ENCODE measurements at regions not wholly inside any gene's neighbourhood (a gene's known extent, or its start where the extent isn't known, plus 50 kb on each side); places are given as distances from the start of the nearest gene placed in this dataset.

- intact Hi-C loops (cut with micrococcal nuclease; ENCODE audit: unreplicated experiment): no loop called here
- no TSS peak for BruUV-seq (replicated peaks)
- no peaks in the 10 kb centered on the region for H3K9me3 ChIP-seq (ENCODE audit: insufficient read depth, low read depth)
Measured at GRCh38 chr9:86491468-86492266, 137.5 kb upstream of the TUT7 start.

GRCh38 chr9:86488794-86489193 is 134.6 kb upstream of the TUT7 start:
- Histone ChIP-seq H3K27me3 (ENCODE audit: insufficient read depth, low read depth) (no peaks in the 10 kb centered on the region), H2AFZ (no peak overlapping the region), H3K9me3 (ENCODE audit: insufficient read depth, low read depth) (no peaks in the 10 kb centered on the region), H3K27ac (no peak overlapping the region), H3K9me2 (ENCODE audit: insufficient read depth) (no peaks in the 10 kb centered on the region), H3K36me3 (ENCODE audit: low read depth) (no peaks in the 10 kb centered on the region), H3K4me1 (replicated peaks; ENCODE audit: insufficient read depth) (0 out of 2 replicates have a peak, but pooled peaks cover 6% of the 10 kb centered on the region), H3K4me2 (no peak overlapping the region), H3K4me3 (no peak overlapping the region), H4K20me1 (ENCODE audit: insufficient read depth) (no peaks in the 10 kb centered on the region), H3F3A (ENCODE audit: insufficient read depth, low read depth) (no peaks in the 10 kb centered on the region), H3K79me2 (ENCODE audit: low read depth) (no peaks in the 10 kb centered on the region)
- ChIA-PET POLR2A (ENCODE audit: unreplicated experiment) (no interaction called here), CTCF (no interaction called here)
- BruUV-seq (replicated peaks): no TSS peak
- intact Hi-C loops (cut with micrococcal nuclease; ENCODE audit: unreplicated experiment): loop anchor here (5.0 kb wide), 4 partner anchors 304 to 1174 kb away; partner anchors contain the start of gene GAS1
- DNase-seq: no peak
- no peak for TF ChIP-seq CTCF (conservative IDR thresholded peaks at IDR 0.05)
- TF ChIP-seq EZH2 (IDR thresholded peaks at IDR 0.05; ENCODE audit: low read depth): no peak

More at GRCh38 chr9:86491468-86492266, 137.5 kb upstream of the TUT7 start:
- peaks cover 23% of the 10 kb centered on the region for H3K4me1 ChIP-seq (replicated peaks; ENCODE audit: insufficient read depth)
- H3K4me2 ChIP-seq: no peak overlapping the region
- H3K9me2 ChIP-seq (ENCODE audit: insufficient read depth): no peaks in the 10 kb centered on the region
- no peaks in the 10 kb centered on the region for H3K36me3 ChIP-seq (ENCODE audit: low read depth)
- no peak overlapping the region for H2AFZ ChIP-seq
- peaks cover 17% of the 10 kb centered on the region for H3F3A ChIP-seq (ENCODE audit: insufficient read depth, low read depth)
- ChIA-PET POLR2A (ENCODE audit: unreplicated experiment) (no interaction called here), CTCF (no interaction called here)
- TF ChIP-seq EZH2 (IDR thresholded peaks at IDR 0.05; ENCODE audit: low read depth): no peak
- TF ChIP-seq CTCF (conservative IDR thresholded peaks at IDR 0.05): no peak
- no peak overlapping the region for H3K27ac ChIP-seq
- H3K79me2 ChIP-seq (ENCODE audit: low read depth): no peaks in the 10 kb centered on the region
- no peaks in the 10 kb centered on the region for H4K20me1 ChIP-seq (ENCODE audit: insufficient read depth)
- H3K27me3 ChIP-seq (ENCODE audit: insufficient read depth, low read depth): no peaks in the 10 kb centered on the region
- H3K4me3 ChIP-seq: no peak overlapping the region
- no peak for DNase-seq

- H3K9me2 ChIP-seq (ENCODE audit: insufficient read depth): no peaks in the 10 kb centered on the region
- POLR2A ChIA-PET (ENCODE audit: unreplicated experiment): no interaction called here
Measured at GRCh38 chr9:86488345-86488744, 134.1 kb upstream of the TUT7 start.

More at GRCh38 chr9:86488345-86488744, 134.1 kb upstream of the TUT7 start:
- CTCF ChIA-PET: interaction anchor here (0.6 kb wide), 1 partner anchor 1151 kb away, joined by 4 read pairs; no protein-coding TSS in a partner anchor
- no peak for DNase-seq
- no TSS peak for BruUV-seq (replicated peaks)
- Histone ChIP-seq H3K9me3 (ENCODE audit: insufficient read depth, low read depth) (no peaks in the 10 kb centered on the region), H3K4me2 (no peak overlapping the region), H3K27ac (no peak overlapping the region), H3F3A (ENCODE audit: insufficient read depth, low read depth) (no peaks in the 10 kb centered on the region), H3K79me2 (ENCODE audit: low read depth) (no peaks in the 10 kb centered on the region), H2AFZ (no peak overlapping the region), H3K4me3 (no peak overlapping the region), H4K20me1 (ENCODE audit: insufficient read depth) (no peaks in the 10 kb centered on the region), H3K4me1 (replicated peaks; ENCODE audit: insufficient read depth) (0 out of 2 replicates have a peak, but pooled peaks cover 6% of the 10 kb centered on the region), H3K27me3 (ENCODE audit: insufficient read depth, low read depth) (no peaks in the 10 kb centered on the region), H3K36me3 (ENCODE audit: low read depth) (no peaks in the 10 kb centered on the region)
- intact Hi-C loops (cut with micrococcal nuclease; ENCODE audit: unreplicated experiment): loop anchor here (5.0 kb wide), 4 partner anchors 304 to 1174 kb away; partner anchors contain the start of gene GAS1
- TF ChIP-seq CTCF (conservative IDR thresholded peaks at IDR 0.05) (no peak), EZH2 (IDR thresholded peaks at IDR 0.05; ENCODE audit: low read depth) (no peak)

Measured in PC-9 (cell line).